ENCODE measurements at regions not wholly inside any gene's neighbourhood (a gene's known extent, or its start where the extent isn't known, plus 50 kb on each side); places are given as distances from the start of the nearest gene placed in this dataset.
"Not testable (repeated sequence)": the region's sequence is repeated elsewhere in the genome, so short reads cannot be mapped to it uniquely, and the experiment has no call there.

DNA sequence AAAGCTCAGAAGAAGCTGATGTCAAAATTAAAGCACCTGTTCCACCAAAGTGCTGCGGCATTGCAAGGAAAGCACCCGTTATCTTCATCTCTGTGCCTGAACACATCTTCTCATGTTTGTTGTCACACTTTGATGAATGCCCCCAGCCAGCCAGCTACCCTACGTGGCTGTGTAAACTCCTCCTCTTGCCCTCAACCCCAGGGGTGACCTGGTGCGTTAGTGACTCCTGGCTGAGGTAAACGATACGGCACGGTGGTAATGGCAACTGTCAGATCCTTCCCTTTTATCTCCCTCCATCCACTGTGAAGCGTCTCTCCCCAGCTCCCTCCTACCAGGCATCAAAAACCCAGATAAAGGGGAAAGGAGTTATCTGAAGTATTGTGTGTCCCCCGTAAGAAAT is 90.6 kb upstream of the WWC2 start:
- no peak for DNase-seq (ENCODE audit: extremely low read depth, low read depth)
- TF ChIP-seq, protein P1, sequence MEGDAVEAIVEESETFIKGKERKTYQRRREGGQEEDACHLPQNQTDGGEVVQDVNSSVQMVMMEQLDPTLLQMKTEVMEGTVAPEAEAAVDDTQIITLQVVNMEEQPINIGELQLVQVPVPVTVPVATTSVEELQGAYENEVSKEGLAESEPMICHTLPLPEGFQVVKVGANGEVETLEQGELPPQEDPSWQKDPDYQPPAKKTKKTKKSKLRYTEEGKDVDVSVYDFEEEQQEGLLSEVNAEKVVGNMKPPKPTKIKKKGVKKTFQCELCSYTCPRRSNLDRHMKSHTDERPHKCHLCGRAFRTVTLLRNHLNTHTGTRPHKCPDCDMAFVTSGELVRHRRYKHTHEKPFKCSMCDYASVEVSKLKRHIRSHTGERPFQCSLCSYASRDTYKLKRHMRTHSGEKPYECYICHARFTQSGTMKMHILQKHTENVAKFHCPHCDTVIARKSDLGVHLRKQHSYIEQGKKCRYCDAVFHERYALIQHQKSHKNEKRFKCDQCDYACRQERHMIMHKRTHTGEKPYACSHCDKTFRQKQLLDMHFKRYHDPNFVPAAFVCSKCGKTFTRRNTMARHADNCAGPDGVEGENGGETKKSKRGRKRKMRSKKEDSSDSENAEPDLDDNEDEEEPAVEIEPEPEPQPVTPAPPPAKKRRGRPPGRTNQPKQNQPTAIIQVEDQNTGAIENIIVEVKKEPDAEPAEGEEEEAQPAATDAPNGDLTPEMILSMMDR (IDR thresholded peaks at IDR 0.05; ENCODE audit: low read depth, low read length), result no peak

DNA sequence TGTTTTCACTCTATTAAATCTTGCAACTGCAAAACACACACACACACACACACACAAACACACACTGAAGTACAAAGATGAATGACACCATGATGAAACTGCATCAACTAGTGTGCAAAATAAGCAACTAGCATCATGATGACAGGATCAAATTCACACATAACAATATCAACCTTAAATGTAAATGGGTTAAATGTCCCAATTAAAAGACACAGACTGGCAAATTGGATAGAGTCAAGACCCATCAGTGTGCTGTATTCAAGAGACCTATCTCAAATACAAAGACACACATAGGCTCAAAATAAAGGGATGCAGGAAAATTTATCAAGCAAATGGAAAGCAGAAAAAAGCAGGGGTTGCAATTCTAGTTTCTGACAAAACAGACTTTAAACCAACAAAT is 87.2 kb upstream of the DCTD start:
- not testable (repeated sequence) for DNase-seq (ENCODE audit: extremely low read depth, low read depth)

DNA sequence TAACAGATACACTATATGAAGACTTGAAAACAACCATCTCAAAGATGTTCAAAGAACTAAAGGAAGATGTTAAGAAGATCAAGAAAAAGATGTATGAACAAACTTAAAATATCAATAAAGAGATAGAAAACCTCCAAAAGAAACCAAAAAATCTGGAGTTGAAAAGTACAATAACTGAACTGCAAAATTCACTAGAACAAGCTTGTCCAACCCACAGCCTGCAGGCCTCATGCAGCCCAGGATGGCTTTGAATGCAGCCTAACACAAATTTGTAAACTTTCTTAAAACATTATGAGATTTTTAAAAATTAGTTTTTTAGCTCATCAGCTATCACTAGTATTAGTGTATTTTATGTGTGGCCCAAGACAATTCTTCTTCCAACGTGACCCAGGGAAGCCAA is 77.0 kb upstream of the DCTD start:
- DNase-seq (ENCODE audit: extremely low read depth, low read depth), result no peak
- TF ChIP-seq, protein P1 (IDR thresholded peaks at IDR 0.05; ENCODE audit: low read depth, low read length), result no peak

DNA sequence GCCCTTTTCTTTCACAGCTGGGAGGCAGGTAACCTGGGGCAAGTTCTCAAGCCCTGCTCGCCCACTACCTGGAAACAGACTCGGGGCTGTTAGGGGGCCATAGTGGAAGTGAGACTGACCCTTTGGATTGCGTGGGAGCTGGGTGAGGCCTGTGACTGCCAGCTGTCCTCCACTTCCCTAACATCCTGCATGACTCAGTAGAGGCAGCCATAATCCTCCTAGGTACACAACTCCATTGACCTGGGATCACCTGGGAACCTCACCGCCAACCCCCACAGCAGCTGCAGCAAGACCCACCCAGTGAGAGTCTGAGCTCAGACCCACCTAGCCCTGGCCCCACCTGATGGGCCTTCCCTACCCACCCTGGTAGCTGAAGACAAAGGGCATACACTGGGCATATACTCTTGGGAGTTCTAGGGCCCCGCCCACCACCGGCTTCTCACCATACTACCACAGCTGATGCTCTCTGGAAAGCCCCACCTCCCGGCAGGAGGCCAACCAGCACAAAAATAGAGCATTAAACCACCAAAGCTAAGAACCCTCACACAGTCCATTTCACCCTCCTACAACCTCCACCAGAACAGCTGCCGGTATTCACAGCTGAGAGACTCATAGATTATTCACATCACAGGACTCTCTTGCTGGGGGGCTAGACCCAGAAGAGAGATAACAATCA is 61.1 kb upstream of the DCTD start:
- no peak for DNase-seq (ENCODE audit: extremely low read depth, low read depth)
- TF ChIP-seq, protein P1 (IDR thresholded peaks at IDR 0.05; ENCODE audit: low read depth, low read length), result no peak

DNA sequence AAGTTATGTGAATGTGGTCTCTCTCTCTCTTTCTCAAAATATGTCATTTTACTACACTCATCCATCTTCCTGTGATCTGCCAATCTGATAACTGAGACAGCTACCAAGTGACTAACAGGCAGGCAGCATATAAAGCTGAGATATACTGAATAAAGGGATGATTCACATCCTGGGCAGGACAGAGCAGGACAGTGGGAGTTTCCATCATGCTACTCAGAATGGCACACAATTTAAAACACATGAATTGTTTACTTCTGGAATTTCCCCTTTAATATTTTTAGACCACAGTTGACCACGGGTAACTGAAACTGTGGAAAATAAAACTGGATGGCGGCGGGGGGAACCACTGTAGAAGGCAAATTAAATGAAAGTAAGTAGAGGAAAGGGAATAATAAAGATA is 58.6 kb upstream of the DCTD start:
- TF ChIP-seq, protein P1 (IDR thresholded peaks at IDR 0.05; ENCODE audit: low read depth, low read length), result no peak
- DNase-seq (ENCODE audit: extremely low read depth, low read depth), result peak; percentile 29

DNA sequence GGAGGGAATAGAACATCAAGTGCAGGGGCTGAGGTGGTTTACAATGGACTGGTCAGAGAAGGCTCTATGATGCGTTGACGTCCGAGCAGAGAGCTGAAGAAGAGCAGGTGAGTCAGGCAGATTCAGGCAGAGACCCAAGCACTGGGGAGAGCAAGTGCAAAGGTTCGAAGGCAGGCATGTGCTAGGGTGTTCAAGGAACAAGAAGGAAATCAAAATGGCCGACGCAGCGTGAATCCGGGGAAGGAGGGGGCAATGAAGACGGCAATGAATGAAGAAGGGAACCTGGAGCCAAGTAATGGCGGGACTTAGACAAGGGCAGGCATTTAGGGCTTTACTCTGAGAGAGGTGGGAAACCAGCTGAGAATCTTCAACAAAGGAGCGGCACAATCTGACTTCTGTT is 56.8 kb upstream of the DCTD start:
- TF ChIP-seq, protein P1 (IDR thresholded peaks at IDR 0.05; ENCODE audit: low read depth, low read length), result no peak
- no peak for DNase-seq (ENCODE audit: extremely low read depth, low read depth)

DNA sequence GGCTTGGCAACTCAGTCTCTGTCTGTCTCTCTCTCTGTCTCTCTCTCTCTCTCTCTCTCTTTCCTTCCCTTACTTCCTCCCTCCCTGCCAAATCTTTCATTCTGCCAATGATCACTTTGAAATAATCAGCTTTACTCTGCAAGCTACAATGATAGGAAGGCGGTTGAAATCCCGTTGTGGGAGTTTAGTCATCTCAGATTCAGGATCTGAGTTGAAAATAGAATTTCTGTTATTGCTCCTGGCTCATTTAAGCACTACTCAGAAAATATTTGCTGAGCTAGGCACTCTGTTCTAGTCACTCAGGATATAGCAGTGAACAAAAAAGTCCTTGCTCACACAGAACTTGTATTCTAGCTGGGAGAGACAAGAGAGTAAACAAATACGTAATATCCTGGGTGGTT is 56.3 kb upstream of the DCTD start:
- DNase-seq (ENCODE audit: extremely low read depth, low read depth), result no peak
- TF ChIP-seq, protein P1 (IDR thresholded peaks at IDR 0.05; ENCODE audit: low read depth, low read length), result no peak

DNA sequence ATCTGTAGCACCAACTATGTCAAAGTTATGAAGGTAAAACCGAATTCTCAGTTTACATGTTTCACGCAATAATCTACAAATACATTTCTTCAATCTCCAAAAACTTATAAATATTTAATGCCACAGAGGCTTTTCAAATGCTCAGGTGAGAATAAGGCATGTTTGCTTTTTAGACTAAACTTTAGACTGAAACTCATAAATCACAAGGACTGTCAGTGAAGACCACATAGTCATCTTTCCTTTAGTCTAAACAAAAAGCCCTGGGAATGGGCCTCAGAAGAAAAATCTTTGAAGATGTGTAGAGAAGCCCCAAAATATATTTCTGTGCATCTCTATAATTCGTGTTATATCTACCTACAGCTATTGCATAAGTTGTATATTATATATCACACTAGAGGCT is 54.5 kb upstream of the DCTD start:
- no peak for DNase-seq (ENCODE audit: extremely low read depth, low read depth)
- TF ChIP-seq, protein P1 (IDR thresholded peaks at IDR 0.05; ENCODE audit: low read depth, low read length), result no peak

All from AG09319 (cell line).